GM23338 (cell line): ENCODE measurements at regions not wholly inside any gene's neighbourhood (a gene's known extent, or its start where the extent isn't known, plus 50 kb on each side); places are given as distances from the start of the nearest gene placed in this dataset.

Experiments used
- ATAC-seq: fragments of 200-7000 bp; cut with Tn5 transposase; 3 replicates; pipeline ENCODE4 v1.9.1; 2020
- DNase-seq: peaks from one replicate; pipeline ENCODE4 v3.0.0-alpha.2; 2015; ENCODE audit warnings: low spot score
- H2AFZ ChIP-seq: fragments of 200-600 bp; sonication (generic); 2 replicates; pipeline ENCODE4 v1.8.0; 2016; ENCODE audit warnings: antibody characterized with exemption, mild to moderate bottlenecking, moderate library complexity
- H3F3A ChIP-seq: fragments of 200-600 bp; sonication (generic); replicated peaks from 2 replicates; pipeline ENCODE4 v1.8.0; 2017; ENCODE audit warnings: antibody characterized with exemption, mixed run types, low read depth
- H3K27ac ChIP-seq: fragments of 200-600 bp; sonication (generic); 2 replicates; pipeline ENCODE4 v1.6.1; 2016; ENCODE audit warnings: low read depth
- H3K27me3 ChIP-seq: fragments of 200-600 bp; sonication (generic); 2 replicates; pipeline ENCODE4 v1.8.0; 2016; ENCODE audit warnings: mild to moderate bottlenecking, mixed run types, moderate library complexity; ENCODE audit not compliant: insufficient read depth
- H3K36me3 ChIP-seq: fragments of 200-600 bp; sonication (generic); 2 replicates; pipeline ENCODE4 v1.8.0; 2016; ENCODE audit warnings: mild to moderate bottlenecking; ENCODE audit not compliant: insufficient read depth
- H3K4me1 ChIP-seq: fragments of 200-600 bp; sonication (generic); 2 replicates; pipeline ENCODE4 v1.8.0; 2016; ENCODE audit warnings: mild to moderate bottlenecking, moderate library complexity; ENCODE audit not compliant: insufficient read depth
- H3K4me2 ChIP-seq: fragments of 200-600 bp; sonication (generic); 2 replicates; pipeline ENCODE4 v1.7.1; 2017; ENCODE audit warnings: mixed run types
- H3K4me3 ChIP-seq: fragments of 200-600 bp; sonication (generic); 2 replicates; pipeline ENCODE4 v1.6.1; 2016; ENCODE audit warnings: mixed run types
- H3K79me2 ChIP-seq: fragments of 200-600 bp; sonication (generic); replicated peaks from 2 replicates; pipeline ENCODE4 v1.8.0; 2017; ENCODE audit warnings: mild to moderate bottlenecking; ENCODE audit not compliant: insufficient read depth
- H3K9me2 ChIP-seq: fragments of 200-600 bp; sonication (generic); 2 replicates; pipeline ENCODE4 v1.8.0; 2017; ENCODE audit not compliant: insufficient read depth
- H4K20me1 ChIP-seq: fragments of 200-600 bp; sonication (generic); replicated peaks from 2 replicates; pipeline ENCODE4 v1.8.0; 2017; ENCODE audit warnings: mild to moderate bottlenecking; ENCODE audit not compliant: insufficient read depth
- H3K27ac Mint-ChIP-seq: 2 replicates; pipeline ENCODE4 v1.8.0; 2020; ENCODE audit warnings: inconsistent platforms, mild to moderate bottlenecking, moderate library complexity, mixed read lengths
- H3K27me3 Mint-ChIP-seq: 3 replicates; pipeline ENCODE4 v1.8.0; 2022; ENCODE audit warnings: low read depth, mild to moderate bottlenecking, moderate library complexity, mixed read lengths, inconsistent platforms; ENCODE audit not compliant: insufficient read depth, poor library complexity
- H3K36me3 Mint-ChIP-seq: 3 replicates; pipeline ENCODE4 v1.8.0; 2021; ENCODE audit warnings: low read depth, mild to moderate bottlenecking, inconsistent platforms, moderate library complexity, mixed read lengths
- H3K4me1 Mint-ChIP-seq: 3 replicates; pipeline ENCODE4 v1.8.0; 2020; ENCODE audit warnings: mild to moderate bottlenecking, inconsistent platforms, mixed read lengths
- H3K4me3 Mint-ChIP-seq: 3 replicates; pipeline ENCODE4 v1.8.0; 2021; ENCODE audit warnings: moderate library complexity, mild to moderate bottlenecking, inconsistent platforms, mixed read lengths
- H3K9me3 Mint-ChIP-seq: 3 replicates; pipeline ENCODE4 v1.8.0; 2020; ENCODE audit warnings: moderate library complexity, mild to moderate bottlenecking, inconsistent platforms, mixed read lengths
- CREB1 ChIP-seq: fragments of 250-450 bp; sonication (Bioruptor Pico); IDR thresholded peaks from 2 replicates; pipeline ENCODE4 v1.5.0; 2020; ENCODE audit warnings: low read depth, mild to moderate bottlenecking, moderate library complexity
- CTCF ChIP-seq, 2 experiments: fragments of 200-600 bp in 1 of 2; sonication (generic) in 1 of 2; conservative IDR thresholded peaks; 2 replicates each; pipeline versions ENCODE4 v1.5.1 to v1.6.1; 2016 to 2017; ENCODE audit warnings: antibody characterized with exemption in 2 of 2, low read depth in 2 of 2, mild to moderate bottlenecking in 2 of 2, moderate library complexity in 1 of 2
- ETS1 ChIP-seq: IDR thresholded peaks from 2 replicates; pipeline ENCODE4 v1.6.1; 2016; ENCODE audit warnings: antibody characterized with exemption
- EZH2 ChIP-seq: fragments of 200-600 bp; sonication (generic); IDR thresholded peaks from one replicate; pipeline ENCODE4 v1.8.0; 2017; ENCODE audit warnings: antibody characterized with exemption, mild to moderate bottlenecking, low read depth; ENCODE audit not compliant: unreplicated experiment
- EZH2phosphoT487 ChIP-seq: fragments of 200-600 bp; sonication (generic); IDR thresholded peaks from one replicate; pipeline ENCODE4 v1.8.1; 2018; ENCODE audit warnings: antibody characterized with exemption; ENCODE audit not compliant: unreplicated experiment
- JUNB ChIP-seq: IDR thresholded peaks from one replicate; pipeline ENCODE4 v1.6.1; 2016; ENCODE audit warnings: antibody characterized with exemption; ENCODE audit not compliant: unreplicated experiment
- NANOG ChIP-seq: IDR thresholded peaks from 2 replicates; pipeline ENCODE4 v1.6.1; 2016; ENCODE audit warnings: antibody characterized with exemption, borderline replicate concordance
- POLR2AphosphoS5 ChIP-seq: IDR thresholded peaks from 2 replicates; pipeline ENCODE4 v1.6.1; 2016; ENCODE audit warnings: antibody characterized with exemption, low read depth
- REST ChIP-seq: IDR thresholded peaks from one replicate; pipeline ENCODE4 v1.6.1; 2018; ENCODE audit warnings: antibody characterized with exemption; ENCODE audit not compliant: unreplicated experiment
- STAT1 ChIP-seq: IDR thresholded peaks from one replicate; pipeline ENCODE4 v1.6.1; 2016; ENCODE audit warnings: antibody characterized with exemption; ENCODE audit not compliant: unreplicated experiment
- ZNF114 ChIP-seq: fragments of 250-450 bp; sonication (Bioruptor Pico); IDR thresholded peaks from 2 replicates; pipeline ENCODE4 v1.5.0; 2020; ENCODE audit warnings: mild to moderate bottlenecking, moderate library complexity
- ZNF331 ChIP-seq: fragments of 250-450 bp; sonication (Bioruptor Pico); IDR thresholded peaks from 2 replicates; pipeline ENCODE4 v1.5.0; 2020; ENCODE audit warnings: low read depth, mild to moderate bottlenecking, moderate library complexity
- ZNF462 ChIP-seq: fragments of 250-450 bp; sonication (Bioruptor Pico); IDR thresholded peaks from 2 replicates; pipeline ENCODE4 v1.5.0; 2020; ENCODE audit warnings: mild to moderate bottlenecking, moderate library complexity

GRCh38 chr12:109653890-109654289, 59.7 kb upstream of the FAM222A start:
- no peak overlapping the region for H3K27ac ChIP-seq
- H2AFZ ChIP-seq: 0 out of 2 replicates have a peak overlapping the region, but pooled peaks have one; percentile 12
- TF ChIP-seq STAT1 (no peak), POLR2AphosphoS5 (no peak), EZH2phosphoT487 (no peak), EZH2 (no peak), ZNF462 (no peak), ZNF331 (CRISPR knock-in tag) (no peak), CTCF (conservative IDR thresholded peaks at IDR 0.05; ENCODE audit: low read depth in 2 of 2) (no peak), ETS1 (no peak), REST (no peak), ZNF114 (CRISPR knock-in tag) (no peak), CREB1 (CRISPR knock-in tag) (no peak), JUNB (no peak), NANOG (no peak)
- H3K9me3 Mint-ChIP-seq: no peaks in the 10 kb centered on the region
- H3F3A ChIP-seq: no peaks in the 10 kb centered on the region
- ATAC-seq (no peak), DNase-seq (no peak)
- no peaks in the 10 kb centered on the region for H3K9me2 ChIP-seq
- H3K79me2 ChIP-seq: no peaks in the 10 kb centered on the region
- no peak overlapping the region for H3K27ac Mint-ChIP-seq
- no peaks in the 10 kb centered on the region for H4K20me1 ChIP-seq
- H3K4me1 ChIP-seq: peaks cover 7% of the 10 kb centered on the region; the same call in 1 of the 2 replicates
- no peaks in the 10 kb centered on the region for H3K36me3 Mint-ChIP-seq
- no peak overlapping the region for H3K4me2 ChIP-seq
- H3K36me3 ChIP-seq: no peaks in the 10 kb centered on the region
- no peak overlapping the region for H3K4me3 ChIP-seq
- H3K4me1 Mint-ChIP-seq: peaks cover 22% of the 10 kb centered on the region
- H3K27me3 ChIP-seq: no peaks in the 10 kb centered on the region
- H3K27me3 Mint-ChIP-seq: peaks cover 5% of the 10 kb centered on the region
- H3K4me3 Mint-ChIP-seq: no peak overlapping the region
